SK-N-MC (cell line): ENCODE measurements at regions not wholly inside any gene's neighbourhood (a gene's known extent, or its start where the extent isn't known, plus 50 kb on each side); places are given as distances from the start of the nearest gene placed in this dataset.

Experiments
- EZH2 ChIP-seq: fragments of 200-600 bp; sonication (generic); IDR thresholded peaks from one replicate; pipeline ENCODE4 v1.6.1; 2017; ENCODE audit warnings: antibody characterized with exemption
- POLR2AphosphoS5 ChIP-seq: IDR thresholded peaks from 2 replicates; pipeline ENCODE4 v1.6.1; 2012; ENCODE audit warnings: mild to moderate bottlenecking, low read depth, low read length, borderline replicate concordance

GRCh38 chr2:2824588-2824987 lies 493.5 kb upstream of the MYT1L start:
- no peak for TF ChIP-seq POLR2AphosphoS5
- no peak for TF ChIP-seq EZH2
